GM23248 (cell line): ENCODE measurements at regions not wholly inside any gene's neighbourhood (a gene's known extent, or its start where the extent isn't known, plus 50 kb on each side); places are given as distances from the start of the nearest gene placed in this dataset.

Source experiments
- EZH2 ChIP-seq: fragments of 200-600 bp; sonication (generic); IDR thresholded peaks from 2 replicates; pipeline ENCODE4 v1.6.1; 2018; ENCODE audit warnings: antibody characterized with exemption, mild to moderate bottlenecking; ENCODE audit not compliant: insufficient read depth, poor library complexity, severe bottlenecking
- EZH2phosphoT487 ChIP-seq: fragments of 200-600 bp; sonication (generic); IDR thresholded peaks from 2 replicates; pipeline ENCODE4 v1.6.1; 2018; ENCODE audit warnings: antibody characterized with exemption, moderate library complexity, mild to moderate bottlenecking, low read depth; ENCODE audit not compliant: insufficient read depth

GRCh38 chr6:113306552-113307145, 550.5 kb upstream of the MARCKS start:
- TF ChIP-seq EZH2 (no peak), EZH2phosphoT487 (no peak)
